H1 (cell line): ENCODE measurements at regions not wholly inside any gene's neighbourhood (a gene's known extent, or its start where the extent isn't known, plus 50 kb on each side); places are given as distances from the start of the nearest gene placed in this dataset.

Experiments used
- CTCF ChIA-PET: fragments of 300-600 bp; sonication (Branson Sonifier 250); formaldehyde crosslinking; loops from one replicate; lab custom pipeline; 2021; ENCODE audit not compliant: partially characterized antibody; lab: Charles Lee
- POLR2A ChIA-PET: fragments of 300-600 bp; sonication (Branson Sonifier 250); formaldehyde crosslinking; loops from one replicate; lab custom pipeline; 2021; ENCODE audit warnings: inconsistent platforms; ENCODE audit not compliant: partially characterized antibody; lab: Charles Lee
- DNase-seq, 2 experiments: peaks; one replicate each; pipeline versions ENCODE4 v3.0.0 to v3.0.0-alpha.2; 2010 to 2022; ENCODE audit warnings: low spot score in 2 of 2, low read depth in 1 of 2, mixed read lengths in 1 of 2
- FAIRE-seq: peaks from 2 replicates; lab custom pipeline; 2011; peaks lifted over from hg19 to GRCh38; lab: Jason Lieb, UNC
- H2AFZ ChIP-seq: 2 replicates; pipeline ENCODE4 v1.8.1; 2012; ENCODE audit warnings: low read length, inconsistent platforms
- H2AK5ac ChIP-seq: 2 replicates; pipeline ENCODE4 v1.6.1; 2013; ENCODE audit warnings: low read depth, low read length
- H2BK120ac ChIP-seq: replicated peaks from 2 replicates; pipeline ENCODE3; 2013; ENCODE audit warnings: low read depth, low read length, inconsistent platforms
- H2BK12ac ChIP-seq: 2 replicates; pipeline ENCODE4 v1.6.1; 2013; ENCODE audit warnings: low read depth, low read length
- H2BK15ac ChIP-seq: 2 replicates; pipeline ENCODE4 v1.6.1; 2013; ENCODE audit warnings: low read length
- H2BK20ac ChIP-seq: 2 replicates; pipeline ENCODE4 v1.6.1; 2013; ENCODE audit warnings: low read length
- H2BK5ac ChIP-seq: 2 replicates; pipeline ENCODE4 v1.6.1; 2013; ENCODE audit warnings: low read depth, low read length
- H3K14ac ChIP-seq: 2 replicates; pipeline ENCODE4 v1.6.1; 2013; ENCODE audit warnings: inconsistent platforms; ENCODE audit not compliant: insufficient read length
- H3K18ac ChIP-seq: 2 replicates; pipeline ENCODE4 v1.6.1; 2013; ENCODE audit warnings: low read length; ENCODE audit errors: extremely low read depth
- H3K23ac ChIP-seq: 2 replicates; pipeline ENCODE4 v1.6.1; 2013; ENCODE audit warnings: inconsistent platforms; ENCODE audit not compliant: insufficient read length
- H3K23me2 ChIP-seq: 2 replicates; pipeline ENCODE4 v1.6.1; 2013; ENCODE audit warnings: low read depth, low read length
- H3K27ac ChIP-seq: 2 replicates; pipeline ENCODE4 v1.6.1; 2011; ENCODE audit warnings: low read depth, low read length, inconsistent platforms
- H3K27me3 ChIP-seq, 4 experiments: replicated peaks in 1 of 4; 1 replicate in 1 of 4; 2 replicates in 3 of 4; pipeline versions ENCODE4 v1.6.1 to v1.8.1; 2011 to 2013; ENCODE audit warnings: low read length in 3 of 4, mild to moderate bottlenecking in 3 of 4, inconsistent platforms in 2 of 4, mixed read lengths in 2 of 4, moderate library complexity in 1 of 4; ENCODE audit not compliant: control insufficient read depth in 3 of 4, insufficient read depth in 3 of 4; ENCODE audit errors: extremely low read depth in 1 of 4
- H3K36me3 ChIP-seq, 4 experiments: 2 replicates each; pipeline versions ENCODE4 v1.6.1 to v1.8.1; 2011 to 2013; ENCODE audit warnings: mild to moderate bottlenecking in 4 of 4, low read length in 3 of 4, moderate library complexity in 2 of 4, control low read depth in 1 of 4, inconsistent platforms in 1 of 4; ENCODE audit not compliant: insufficient read depth in 4 of 4, control insufficient read depth in 2 of 4
- H3K4ac ChIP-seq: replicated peaks from 2 replicates; pipeline ENCODE3; 2013; ENCODE audit warnings: low read length, low read depth, mixed read lengths, inconsistent platforms; ENCODE audit not compliant: insufficient read length
- H3K4me1 ChIP-seq, 4 experiments: replicated peaks in 1 of 4; 1 replicate in 1 of 4; 2 replicates in 3 of 4; pipeline versions ENCODE4 v1.6.1 to v1.8.1; 2011 to 2013; ENCODE audit warnings: low read length in 3 of 4, inconsistent platforms in 2 of 4, mixed read lengths in 1 of 4; ENCODE audit not compliant: insufficient read depth in 4 of 4, control insufficient read depth in 3 of 4
- H3K4me2 ChIP-seq, 2 experiments: 2 replicates each; pipeline versions ENCODE4 v1.6.1 to v1.8.1; 2011 to 2013; ENCODE audit warnings: low read depth in 2 of 2, low read length in 2 of 2, control low read depth in 1 of 2, inconsistent platforms in 1 of 2, mild to moderate bottlenecking in 1 of 2; ENCODE audit not compliant: insufficient read depth in 1 of 2
- H3K4me3 ChIP-seq, 4 experiments: fragments of 200-600, 300-600 bp in 1 of 4; sonication (generic), shearing (Covaris generic), sonication (Bioruptor Twin) in 1 of 4; 2 replicates each; pipeline versions ENCODE4 v1.5.1 to v1.8.1; 2011 to 2016; ENCODE audit warnings: low read length in 4 of 4, low read depth in 3 of 4, control low read depth in 2 of 4, inconsistent platforms in 2 of 4, mild to moderate bottlenecking in 2 of 4, mixed read lengths in 1 of 4, moderate library complexity in 1 of 4; ENCODE audit not compliant: insufficient read depth in 2 of 4; ENCODE audit errors: extremely low read depth in 1 of 4
- H3K56ac ChIP-seq: replicated peaks from 2 replicates; pipeline ENCODE3; 2013; ENCODE audit warnings: low read depth, mild to moderate bottlenecking, mixed read lengths, low read length, inconsistent platforms; ENCODE audit not compliant: insufficient read length
- H3K79me1 ChIP-seq: 2 replicates; pipeline ENCODE4 v1.6.1; 2013; ENCODE audit warnings: low read depth, low read length, control low read depth
- H3K79me2 ChIP-seq, 2 experiments: 2 replicates each; pipeline versions ENCODE4 v1.6.1 to v1.8.1; 2012 to 2013; ENCODE audit warnings: low read length in 2 of 2, mild to moderate bottlenecking in 2 of 2, inconsistent platforms in 1 of 2; ENCODE audit not compliant: insufficient read depth in 2 of 2, control insufficient read depth in 1 of 2
- H3K9ac ChIP-seq, 4 experiments: replicated peaks in 1 of 4; 1 replicate in 1 of 4; 2 replicates in 3 of 4; pipeline versions ENCODE4 v1.6.1 to v1.8.1; 2011 to 2013; ENCODE audit warnings: low read depth in 3 of 4, low read length in 3 of 4, control low read depth in 2 of 4, mild to moderate bottlenecking in 2 of 4, moderate library complexity in 2 of 4, inconsistent platforms in 1 of 4; ENCODE audit errors: extremely low read depth in 1 of 4
- H3K9me3 ChIP-seq, 2 experiments: 2 replicates each; pipeline versions ENCODE4 v1.6.1 to v1.8.1; 2012 to 2013; ENCODE audit warnings: mild to moderate bottlenecking in 2 of 2, moderate library complexity in 2 of 2, control low read depth in 1 of 2, inconsistent platforms in 1 of 2, low read depth in 1 of 2, low read length in 1 of 2, mixed read lengths in 1 of 2; ENCODE audit not compliant: insufficient read depth in 2 of 2
- H4K20me1 ChIP-seq, 2 experiments: replicated peaks in 1 of 2; 2 replicates each; pipeline versions ENCODE3 to v1.8.1; 2011 to 2013; ENCODE audit warnings: inconsistent platforms in 2 of 2, low read length in 2 of 2, mild to moderate bottlenecking in 1 of 2; ENCODE audit not compliant: insufficient read depth in 2 of 2, control insufficient read depth in 1 of 2
- H4K5ac ChIP-seq: 2 replicates; pipeline ENCODE4 v1.6.1; 2013; ENCODE audit warnings: low read length, low read depth, mixed read lengths, inconsistent platforms; ENCODE audit not compliant: insufficient read length
- H4K8ac ChIP-seq: 2 replicates; pipeline ENCODE4 v1.8.0; 2013; ENCODE audit warnings: mild to moderate bottlenecking, moderate library complexity, low read length, inconsistent platforms; ENCODE audit not compliant: insufficient read depth; ENCODE audit errors: extremely low read depth
- H4K91ac ChIP-seq: replicated peaks from 2 replicates; pipeline ENCODE3; 2013; ENCODE audit warnings: low read length, mixed read lengths, inconsistent platforms; ENCODE audit not compliant: insufficient read length
- BCL11A ChIP-seq, 2 experiments: IDR thresholded peaks; one replicate each; pipeline ENCODE4 v1.6.1; 2011; ENCODE audit warnings: low read depth in 2 of 2, low read length in 2 of 2, mild to moderate bottlenecking in 2 of 2
- BRCA1 ChIP-seq: IDR thresholded peaks from 2 replicates; pipeline ENCODE4 v1.6.1; 2012; ENCODE audit warnings: low read depth, low read length, improper control_type of control experiment
- CBX8 ChIP-seq: fragments of 300-800, 300-1000 bp; sonication (generic); IDR thresholded peaks from 2 replicates; pipeline ENCODE4 v1.7.1; 2016; ENCODE audit warnings: low read depth, low read length, borderline replicate concordance
- CHD1 ChIP-seq: IDR thresholded peaks from 2 replicates; pipeline ENCODE4 v1.6.1; 2012; ENCODE audit warnings: low read depth, low read length, improper control_type of control experiment
- CREB1 ChIP-seq: IDR thresholded peaks from 2 replicates; pipeline ENCODE4 v1.6.1; 2012; ENCODE audit warnings: inconsistent platforms
- EZH2 ChIP-seq: fragments of 200-600 bp; sonication (generic); IDR thresholded peaks from 2 replicates; pipeline ENCODE4 v1.7.1; 2012; ENCODE audit warnings: low read depth, mild to moderate bottlenecking, moderate library complexity, low read length, inconsistent platforms; ENCODE audit not compliant: severe bottlenecking
- POU5F1 ChIP-seq: IDR thresholded peaks from 2 replicates; pipeline ENCODE4 v1.6.1; 2011; ENCODE audit warnings: low read depth, mild to moderate bottlenecking, low read length, moderate library complexity
- RFX5 ChIP-seq: IDR thresholded peaks from 2 replicates; pipeline ENCODE4 v1.6.1; 2011; ENCODE audit warnings: low read depth, low read length, improper control_type of control experiment, borderline replicate concordance
- SAP30 ChIP-seq: fragments of 300-600 bp; sonication (generic); IDR thresholded peaks from 2 replicates; pipeline ENCODE4 v1.7.1; 2012; ENCODE audit warnings: low read length, moderate library complexity, mild to moderate bottlenecking, inconsistent platforms; ENCODE audit not compliant: insufficient read depth, insufficient replicate concordance
- SIRT6 ChIP-seq: IDR thresholded peaks from one replicate; pipeline ENCODE4 v1.7.1; 2012; ENCODE audit warnings: low read length, inconsistent platforms
- TAF7 ChIP-seq: optimal IDR thresholded peaks from 2 replicates; pipeline ENCODE3; 2011; ENCODE audit warnings: low read depth, mild to moderate bottlenecking, inconsistent platforms, low read length, moderate library complexity, borderline replicate concordance
- WGBS, 2 experiments: shearing (Covaris generic) in 1 of 2; methylation state at CpG; one replicate each; pipeline versions ENCODE4 v1.1.6 to v1.1.7; 2013 to 2015; ENCODE audit warnings: low lambda C conversion rate in 2 of 2, mixed read lengths in 2 of 2, inconsistent platforms in 1 of 2, low coverage in 1 of 2, missing lambda C conversion rate in 1 of 2; ENCODE audit not compliant: insufficient replicate concordance in 2 of 2, insufficient coverage in 1 of 2, insufficient read length in 1 of 2; ENCODE audit errors: extremely low coverage in 1 of 2, missing lambda C conversion rate in 1 of 2; 5-methylcytosine and 5-hydroxymethylcytosine counted together
- TF ChIP-seq, protein P1 (sequence below): IDR thresholded peaks from 2 replicates; pipeline ENCODE4 v1.6.1; 2012; ENCODE audit warnings: inconsistent platforms

- Histone ChIP-seq H3K9ac (no peak overlapping the region), H3K79me1 (0 out of 2 replicates have a peak, but pooled peaks cover 2% of the 10 kb centered on the region), H4K20me1 (no peaks in the 10 kb centered on the region), H3K23ac (no peak overlapping the region), H2BK5ac (no peak overlapping the region), H3K4ac (no peak overlapping the region), H2AFZ (no peak overlapping the region), H3K27me3 (no peaks in the 10 kb centered on the region), H3K4me3 (no peak overlapping the region), H3K4me1 (no peaks in the 10 kb centered on the region), H2BK15ac (no peak overlapping the region), H3K23me2 (no peaks in the 10 kb centered on the region), H4K91ac (no peak overlapping the region), H3K4me2 (no peak overlapping the region), H2BK20ac (no peak overlapping the region), H3K18ac (no peak overlapping the region), H3K14ac (no peak overlapping the region), H3K56ac (no peak overlapping the region), H2BK120ac (no peak overlapping the region), H2AK5ac (no peak overlapping the region), H3K79me2 (no peaks in the 10 kb centered on the region), H3K27ac (no peak overlapping the region), H2BK12ac (no peak overlapping the region), H3K9me3 (no peaks in the 10 kb centered on the region), H4K5ac (no peak overlapping the region), H4K8ac (no peak overlapping the region), H3K36me3 (no peaks in the 10 kb centered on the region)
- DNase-seq, result no peak
- no peak for FAIRE-seq
- 90% methylated on average over 13 of the region's 15 CpGs; no CpG with 5 or more reads in 1 of the 2 experiments for WGBS, 2 experiments
- POLR2A ChIA-PET, result no interaction called here
- CTCF ChIA-PET, result interaction anchor here (1.3 to 1.4 kb wide), 2 partner anchors 12 to 361 kb away, joined by 3 to 5 read pairs; no protein-coding TSS in a partner anchor
- no peak for TF ChIP-seq CBX8
- TF ChIP-seq SAP30, result no peak
- TF ChIP-seq TAF7, result no peak
- TF ChIP-seq, protein P1, sequence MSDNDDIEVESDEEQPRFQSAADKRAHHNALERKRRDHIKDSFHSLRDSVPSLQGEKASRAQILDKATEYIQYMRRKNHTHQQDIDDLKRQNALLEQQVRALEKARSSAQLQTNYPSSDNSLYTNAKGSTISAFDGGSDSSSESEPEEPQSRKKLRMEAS, result no peak
- TF ChIP-seq CHD1, result no peak
- no peak for TF ChIP-seq RFX5
- TF ChIP-seq BRCA1, result no peak
- no peak for TF ChIP-seq SIRT6
- no peak for TF ChIP-seq POU5F1
- TF ChIP-seq EZH2, result no peak
- no peak for TF ChIP-seq CREB1
- TF ChIP-seq BCL11A (IDR thresholded peaks at IDR 0.05; ENCODE audit: low read depth in 2 of 2, low read length in 2 of 2), result no peak
Observed at GRCh38 chr9:135023786-135024405, 63.6 kb upstream of the OLFM1 start.
